Keratinocyte (primary cell): ENCODE measurements at regions not wholly inside any gene's neighbourhood (a gene's known extent, or its start where the extent isn't known, plus 50 kb on each side); places are given as distances from the start of the nearest gene placed in this dataset.

ENCODE experiments used
- DNase-seq: peaks from one replicate; pipeline ENCODE4 v3.0.0-alpha.2; 2011; ENCODE audit warnings: low read depth, missing footprints, low spot score
- FAIRE-seq: peaks from 2 replicates; lab custom pipeline; 2011; peaks lifted over from hg19 to GRCh38; lab: Jason Lieb, UNC
- H2AFZ ChIP-seq: 2 replicates; pipeline ENCODE4 v1.6.0; 2012; ENCODE audit warnings: low read length, control low read depth, inconsistent platforms; ENCODE audit not compliant: control insufficient read depth
- H3K27ac ChIP-seq: 2 replicates; pipeline ENCODE4 v1.5.1; 2011; ENCODE audit warnings: low read length; ENCODE audit not compliant: control insufficient read depth, insufficient read depth
- H3K27me3 ChIP-seq: 3 replicates; pipeline ENCODE4 v1.6.0; 2011; ENCODE audit warnings: low read length; ENCODE audit not compliant: control insufficient read depth, insufficient read depth; ENCODE audit errors: extremely low read depth
- H3K36me3 ChIP-seq, 2 experiments: 2 replicates in 1 of 2; 3 replicates in 1 of 2; pipeline ENCODE4 v1.5.1; 2011; ENCODE audit warnings: low read length in 2 of 2, mild to moderate bottlenecking in 1 of 2; ENCODE audit not compliant: control insufficient read depth in 2 of 2, insufficient read depth in 2 of 2; ENCODE audit errors: extremely low read depth in 1 of 2
- H3K4me1 ChIP-seq: 3 replicates; pipeline ENCODE4 v1.5.1; 2011; ENCODE audit warnings: low read length; ENCODE audit not compliant: control insufficient read depth, insufficient read depth; ENCODE audit errors: extremely low read depth
- H3K4me2 ChIP-seq: 3 replicates; pipeline ENCODE4 v1.6.0; 2011; ENCODE audit warnings: low read depth, low read length; ENCODE audit not compliant: control insufficient read depth, insufficient read depth; ENCODE audit errors: extremely low read depth
- H3K4me3 ChIP-seq, 3 experiments: fragments of 200-600 bp in 1 of 3; sonication (generic) in 1 of 3; 2 replicates in 2 of 3; 3 replicates in 1 of 3; pipeline ENCODE4 v1.5.1; 2011 to 2016; ENCODE audit warnings: low read length in 3 of 3, mild to moderate bottlenecking in 3 of 3, control low read depth in 2 of 3, inconsistent platforms in 1 of 3, low read depth in 1 of 3, mixed read lengths in 1 of 3, mixed run types in 1 of 3, moderate library complexity in 1 of 3; ENCODE audit not compliant: control insufficient read depth in 2 of 3, insufficient read depth in 2 of 3; ENCODE audit errors: extremely low read depth in 1 of 3
- H3K79me2 ChIP-seq: 2 replicates; pipeline ENCODE4 v1.6.0; 2012; ENCODE audit warnings: low read length; ENCODE audit not compliant: control insufficient read depth, insufficient read depth
- H3K9ac ChIP-seq: 3 replicates; pipeline ENCODE4 v1.6.0; 2011; ENCODE audit warnings: low read length; ENCODE audit not compliant: control insufficient read depth, insufficient read depth; ENCODE audit errors: extremely low read depth
- H3K9me1 ChIP-seq: 3 replicates; pipeline ENCODE4 v1.6.0; 2011; ENCODE audit warnings: low read length; ENCODE audit not compliant: control insufficient read depth, insufficient read depth; ENCODE audit errors: extremely low read depth
- H3K9me3 ChIP-seq: 2 replicates; pipeline ENCODE4 v1.5.1; 2012; ENCODE audit warnings: low read depth, low read length; ENCODE audit not compliant: control insufficient read depth
- H4K20me1 ChIP-seq: 3 replicates; pipeline ENCODE4 v1.6.0; 2011; ENCODE audit warnings: low read length; ENCODE audit not compliant: control insufficient read depth, insufficient read depth; ENCODE audit errors: extremely low read depth
- EZH2 ChIP-seq: IDR thresholded peaks from one replicate; pipeline ENCODE4 v1.6.1; 2012; ENCODE audit warnings: inconsistent platforms, mild to moderate bottlenecking, low read length, moderate library complexity
- dilution Hi-C: fragments of 300-500 bp; cut with MboI; formaldehyde crosslinking; loops from one replicate; pipeline ENCODE4 v1.7.0; 2020; ENCODE audit warnings: low sequenced_read_pairs; ENCODE audit not compliant: extremely low pct_ligation_motif_present
- TF ChIP-seq, protein P1 (sequence below), 3 experiments: IDR thresholded peaks in 1 of 3; conservative IDR thresholded peaks in 1 of 3; optimal IDR thresholded peaks in 1 of 3; 2 replicates in 2 of 3; 3 replicates in 1 of 3; pipeline versions ENCODE3 to v1.5.1; 2011; ENCODE audit warnings: low read length in 3 of 3, mild to moderate bottlenecking in 3 of 3, moderate library complexity in 2 of 3, control low read depth in 1 of 3, inconsistent platforms in 1 of 3; ENCODE audit not compliant: insufficient read depth in 2 of 3; ENCODE audit errors: extremely low read depth in 1 of 3

- Histone ChIP-seq H2AFZ (no peak overlapping the region), H3K9ac (no peak overlapping the region), H3K4me2 (no peak overlapping the region), H3K36me3 (no peaks in the 10 kb centered on the region), H3K27me3 (no peaks in the 10 kb centered on the region), H3K4me1 (no peaks in the 10 kb centered on the region), H3K27ac (no peak overlapping the region), H3K79me2 (no peaks in the 10 kb centered on the region), H4K20me1 (no peaks in the 10 kb centered on the region), H3K9me3 (no peaks in the 10 kb centered on the region), H3K4me3 (no peak overlapping the region), H3K9me1 (no peaks in the 10 kb centered on the region)
- no peak for FAIRE-seq
- no peak for DNase-seq
- dilution Hi-C loops = loop anchor here (25.0 kb wide), 1 partner anchor 212 kb away; no protein-coding TSS in a partner anchor
- TF ChIP-seq, protein P1, sequence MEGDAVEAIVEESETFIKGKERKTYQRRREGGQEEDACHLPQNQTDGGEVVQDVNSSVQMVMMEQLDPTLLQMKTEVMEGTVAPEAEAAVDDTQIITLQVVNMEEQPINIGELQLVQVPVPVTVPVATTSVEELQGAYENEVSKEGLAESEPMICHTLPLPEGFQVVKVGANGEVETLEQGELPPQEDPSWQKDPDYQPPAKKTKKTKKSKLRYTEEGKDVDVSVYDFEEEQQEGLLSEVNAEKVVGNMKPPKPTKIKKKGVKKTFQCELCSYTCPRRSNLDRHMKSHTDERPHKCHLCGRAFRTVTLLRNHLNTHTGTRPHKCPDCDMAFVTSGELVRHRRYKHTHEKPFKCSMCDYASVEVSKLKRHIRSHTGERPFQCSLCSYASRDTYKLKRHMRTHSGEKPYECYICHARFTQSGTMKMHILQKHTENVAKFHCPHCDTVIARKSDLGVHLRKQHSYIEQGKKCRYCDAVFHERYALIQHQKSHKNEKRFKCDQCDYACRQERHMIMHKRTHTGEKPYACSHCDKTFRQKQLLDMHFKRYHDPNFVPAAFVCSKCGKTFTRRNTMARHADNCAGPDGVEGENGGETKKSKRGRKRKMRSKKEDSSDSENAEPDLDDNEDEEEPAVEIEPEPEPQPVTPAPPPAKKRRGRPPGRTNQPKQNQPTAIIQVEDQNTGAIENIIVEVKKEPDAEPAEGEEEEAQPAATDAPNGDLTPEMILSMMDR (optimal IDR thresholded peaks at IDR 0.05 in 1 of 3, IDR thresholded peaks at IDR 0.05 in 1 of 3, conservative IDR thresholded peaks at IDR 0.05 in 1 of 3; ENCODE audit: extremely low read depth in 1 of 3, insufficient read depth in 2 of 3, low read length in 3 of 3) = no peak
- TF ChIP-seq EZH2 = no peak
These were observed 70.0 kb upstream of the TIAM2 start for GRCh38 chr6:154925130-154925529.

DNA sequence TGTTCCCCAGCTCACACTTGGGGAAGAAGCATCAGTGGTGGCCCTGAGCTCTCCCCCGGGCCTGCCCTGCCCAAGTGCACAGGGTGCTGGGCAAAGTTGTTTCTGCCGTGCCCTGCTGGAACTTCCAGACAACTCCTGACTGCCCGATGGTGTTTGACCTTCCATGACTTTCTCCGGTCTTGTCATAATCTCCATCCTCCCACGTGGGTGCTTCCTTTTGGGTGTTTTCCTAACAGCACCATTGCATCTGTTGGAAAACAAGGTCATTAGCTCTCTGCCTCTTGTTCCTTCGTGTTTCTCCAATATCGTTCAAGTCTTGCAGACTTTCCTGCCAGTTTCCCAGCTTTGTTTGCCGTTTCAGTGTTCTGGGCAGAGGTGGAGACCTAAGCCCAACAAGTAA is 68.7 kb upstream of the TIAM2 start:
- Histone ChIP-seq H3K27ac (no peak overlapping the region), H3K27me3 (no peaks in the 10 kb centered on the region), H3K9ac (no peak overlapping the region), H3K36me3 (no peaks in the 10 kb centered on the region), H3K4me2 (no peak overlapping the region), H3K9me3 (no peaks in the 10 kb centered on the region), H3K79me2 (no peaks in the 10 kb centered on the region), H3K9me1 (no peaks in the 10 kb centered on the region), H3K4me3 (no peak overlapping the region), H3K4me1 (no peaks in the 10 kb centered on the region), H2AFZ (no peak overlapping the region), H4K20me1 (no peaks in the 10 kb centered on the region)
- dilution Hi-C loops = loop anchor here (25.0 kb wide), 1 partner anchor 211 kb away; no protein-coding TSS in a partner anchor
- DNase-seq (no peak), FAIRE-seq (no peak)
- TF ChIP-seq, protein P1 (optimal IDR thresholded peaks at IDR 0.05 in 1 of 3, IDR thresholded peaks at IDR 0.05 in 1 of 3, conservative IDR thresholded peaks at IDR 0.05 in 1 of 3; ENCODE audit: extremely low read depth in 1 of 3, insufficient read depth in 2 of 3, low read length in 3 of 3) = no peak
- TF ChIP-seq EZH2 = no peak
